GM12873 (cell line): ENCODE measurements at regions not wholly inside any gene's neighbourhood (a gene's known extent, or its start where the extent isn't known, plus 50 kb on each side); places are given as distances from the start of the nearest gene placed in this dataset.

ENCODE experiments used
- CTCF ChIP-seq: IDR thresholded peaks from 2 replicates; pipeline ENCODE4 v1.5.1; 2012; ENCODE audit warnings: low read depth, mild to moderate bottlenecking, moderate library complexity, low read length, control low read depth; ENCODE audit not compliant: insufficient read depth; ENCODE audit errors: missing control alignments

- no peak for TF ChIP-seq CTCF
These were observed 207.0 kb downstream of the BARHL2 start for GRCh38 chr1:90510143-90510542.

- TF ChIP-seq CTCF = no peak
These were observed 207.7 kb downstream of the BARHL2 start for GRCh38 chr1:90509225-90510048.

GRCh38 chr1:90508376-90509167 lies 208.5 kb downstream of the BARHL2 start:
- TF ChIP-seq CTCF = no peak

GRCh38 chr1:90507173-90507572 lies 209.9 kb downstream of the BARHL2 start:
- TF ChIP-seq CTCF = no peak

- no peak for TF ChIP-seq CTCF
These were observed 211.3 kb downstream of the BARHL2 start for GRCh38 chr1:90505806-90506205.

GRCh38 chr1:90504509-90504908 lies 212.6 kb downstream of the BARHL2 start:
- no peak for TF ChIP-seq CTCF

GRCh38 chr1:90502696-90503095 lies 214.4 kb downstream of the BARHL2 start:
- TF ChIP-seq CTCF = no peak
